Adrenal gland (tissue), 9 donors: ENCODE measurements at regions not wholly inside any gene's neighbourhood (a gene's known extent, or its start where the extent isn't known, plus 50 kb on each side); places are given as distances from the start of the nearest gene placed in this dataset.

Experiments
- DNase-seq, 7 donors: peaks; one replicate each; pipeline ENCODE4 v3.0.0-alpha.2; 2019 to 2020
- H3K27ac ChIP-seq, 5 donors: fragments of 200-600 bp; sonication (generic) in 4 of 5; 1 replicate in 3 of 5; 2 replicates in 2 of 5; pipeline versions ENCODE4 v1.5.1 to v1.8.0; 2016 to 2020; ENCODE audit warnings: mild to moderate bottlenecking in 1 of 5
- H3K27me3 ChIP-seq: fragments of 200-600 bp; 2 replicates; pipeline ENCODE4 v1.8.0; 2021
- H3K36me3 ChIP-seq, 2 donors: fragments of 200-600 bp; replicated peaks in 1 of 2; 1 replicate in 1 of 2; 2 replicates in 1 of 2; pipeline versions ENCODE4 v1.5.1 to v1.8.0; 2018 to 2022
- H3K4me1 ChIP-seq, 2 donors: fragments of 200-600 bp; replicated peaks in 1 of 2; 1 replicate in 1 of 2; 2 replicates in 1 of 2; pipeline versions ENCODE4 v1.5.1 to v1.8.0; 2018 to 2021
- H3K4me3 ChIP-seq, 4 donors: fragments of 200-600 bp; sonication (generic) in 3 of 4; one replicate each; pipeline ENCODE4 v1.5.1; 2016 to 2018
- H3K9me3 ChIP-seq, 3 donors: fragments of 200-600 bp; sonication (generic) in 1 of 3; replicated peaks in 1 of 3; 1 replicate in 2 of 3; 2 replicates in 1 of 3; pipeline versions ENCODE4 v1.5.1 to v1.8.0; 2016 to 2021
- POLR2A ChIP-seq, 2 donors: fragments of 450-650 bp; IDR thresholded peaks; one replicate each; pipeline ENCODE4 v1.6.1; 2017; ENCODE audit warnings: antibody characterized with exemption in 2 of 2, mild to moderate bottlenecking in 2 of 2, moderate library complexity in 1 of 2
- WGBS, 4 donors: extraction: QIAGEN DNeasy Blood & Tissue Kit in 2 of 4; methylation state at CpG; one replicate each; pipeline versions ENCODE4 v1.1.5 to v1.1.7; 2013 to 2017; 5-methylcytosine and 5-hydroxymethylcytosine counted together
- intact Hi-C, 2 donors: fragments of 100-400 bp; cut with DNase I; formaldehyde crosslinking; loops; one replicate each; pipeline versions ENCODE4 v1.14.1 to v1.15.0; 2022 to 2023
- TF ChIP-seq, protein P1 (sequence below), 6 experiments: fragments of 450-650 bp in 4 of 6; fragments of 200-600 bp in 2 of 6; sonication (generic) in 1 of 6; IDR thresholded peaks; 1 replicate in 5 of 6; 2 replicates in 1 of 6; pipeline versions ENCODE4 v1.5.1 to v1.8.0; 2016 to 2021; ENCODE audit warnings: antibody characterized with exemption in 6 of 6, mild to moderate bottlenecking in 2 of 6, moderate library complexity in 1 of 6
- donor health status: healthy with polysubstance abuse.
- donor health status: Bipolar disorder and iron deficiency.
- donor health status: DM: yes; HTN: yes; CAD: no.
- donor health status: DM: no; HTN: no; CAD: no.
- donor health status: DM: no; HTN: no; CAD: no.

GRCh38 chr3:8204331-8204730 lies 297.3 kb upstream of the LMCD1 start:
- no peak overlapping the region for H3K4me3 ChIP-seq
- H3K27me3 ChIP-seq, result no peaks in the 10 kb centered on the region
- WGBS, 4 donors, result 64 to 92% (median 69%) methylated on average over 5 of the region's 5 CpGs
- intact Hi-C loops, result no loop called here
- no peaks in the 10 kb centered on the region for H3K36me3 ChIP-seq
- no peaks in the 10 kb centered on the region for H3K4me1 ChIP-seq
- DNase-seq, result no peak
- no peaks in the 10 kb centered on the region for H3K9me3 ChIP-seq
- no peak overlapping the region for H3K27ac ChIP-seq
- TF ChIP-seq POLR2A (IDR thresholded peaks at IDR 0.05), result no peak
- TF ChIP-seq, protein P1, sequence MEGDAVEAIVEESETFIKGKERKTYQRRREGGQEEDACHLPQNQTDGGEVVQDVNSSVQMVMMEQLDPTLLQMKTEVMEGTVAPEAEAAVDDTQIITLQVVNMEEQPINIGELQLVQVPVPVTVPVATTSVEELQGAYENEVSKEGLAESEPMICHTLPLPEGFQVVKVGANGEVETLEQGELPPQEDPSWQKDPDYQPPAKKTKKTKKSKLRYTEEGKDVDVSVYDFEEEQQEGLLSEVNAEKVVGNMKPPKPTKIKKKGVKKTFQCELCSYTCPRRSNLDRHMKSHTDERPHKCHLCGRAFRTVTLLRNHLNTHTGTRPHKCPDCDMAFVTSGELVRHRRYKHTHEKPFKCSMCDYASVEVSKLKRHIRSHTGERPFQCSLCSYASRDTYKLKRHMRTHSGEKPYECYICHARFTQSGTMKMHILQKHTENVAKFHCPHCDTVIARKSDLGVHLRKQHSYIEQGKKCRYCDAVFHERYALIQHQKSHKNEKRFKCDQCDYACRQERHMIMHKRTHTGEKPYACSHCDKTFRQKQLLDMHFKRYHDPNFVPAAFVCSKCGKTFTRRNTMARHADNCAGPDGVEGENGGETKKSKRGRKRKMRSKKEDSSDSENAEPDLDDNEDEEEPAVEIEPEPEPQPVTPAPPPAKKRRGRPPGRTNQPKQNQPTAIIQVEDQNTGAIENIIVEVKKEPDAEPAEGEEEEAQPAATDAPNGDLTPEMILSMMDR (IDR thresholded peaks at IDR 0.05), result no peak

- Histone ChIP-seq H3K4me1 (no peaks in the 10 kb centered on the region), H3K36me3 (no peaks in the 10 kb centered on the region), H3K9me3 (no peaks in the 10 kb centered on the region), H3K27ac (no peak overlapping the region), H3K27me3 (no peaks in the 10 kb centered on the region), H3K4me3 (no peak overlapping the region)
- DNase-seq, result no peak
- intact Hi-C loops, result no loop called here
- no peak for TF ChIP-seq POLR2A (IDR thresholded peaks at IDR 0.05)
- 83 to 85% (median 84%) methylated on average over 5 of the region's 5 CpGs for WGBS, 4 donors
These were observed 296.6 kb upstream of the LMCD1 start for GRCh38 chr3:8204853-8205650.

DNA sequence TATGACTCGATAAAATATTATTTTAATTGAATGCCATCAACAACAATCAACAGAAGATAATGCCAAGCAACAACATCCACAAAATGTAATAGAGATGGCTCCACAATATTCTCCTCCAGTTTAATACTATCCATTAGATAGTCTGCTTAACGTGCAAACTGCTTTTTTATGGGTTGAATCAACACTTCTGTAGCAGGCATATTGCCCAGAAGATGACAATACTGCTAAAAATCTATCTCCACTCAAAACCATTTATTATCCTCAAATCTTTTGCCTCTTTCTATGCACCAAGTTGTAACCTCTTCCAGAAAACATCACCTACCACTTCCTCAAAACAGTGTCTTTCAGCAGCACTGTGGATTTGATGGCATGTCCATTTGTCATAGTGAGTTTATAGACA lies 295.7 kb upstream of the LMCD1 start:
- Histone ChIP-seq H3K36me3 (no peaks in the 10 kb centered on the region), H3K4me3 (no peak overlapping the region), H3K27me3 (no peaks in the 10 kb centered on the region), H3K27ac (no peak overlapping the region), H3K4me1 (no peaks in the 10 kb centered on the region), H3K9me3 (no peaks in the 10 kb centered on the region)
- intact Hi-C loops, result no loop called here
- TF ChIP-seq POLR2A (IDR thresholded peaks at IDR 0.05), result no peak
- TF ChIP-seq, protein P1 (IDR thresholded peaks at IDR 0.05), result no peak
- DNase-seq, result no peak
- 38 to 77% (median 61%) methylated on average over 2 of the region's 2 CpGs for WGBS, 4 donors

GRCh38 chr3:8206971-8207617 lies 294.5 kb upstream of the LMCD1 start:
- no peaks in the 10 kb centered on the region for H3K27me3 ChIP-seq
- no peak overlapping the region for H3K4me3 ChIP-seq
- DNase-seq, result no peak
- no peak overlapping the region for H3K27ac ChIP-seq
- 58 to 72% (median 65%) methylated on average over 3 of the region's 3 CpGs for WGBS, 4 donors
- H3K4me1 ChIP-seq, result no peaks in the 10 kb centered on the region
- no peaks in the 10 kb centered on the region for H3K36me3 ChIP-seq
- no peaks in the 10 kb centered on the region for H3K9me3 ChIP-seq
- TF ChIP-seq POLR2A (IDR thresholded peaks at IDR 0.05), result no peak
- TF ChIP-seq, protein P1 (IDR thresholded peaks at IDR 0.05), result no peak
- intact Hi-C loops, result no loop called here
